T-helper 2 cell (primary cell): ENCODE measurements at regions not wholly inside any gene's neighbourhood (a gene's known extent, or its start where the extent isn't known, plus 50 kb on each side); places are given as distances from the start of the nearest gene placed in this dataset.

ENCODE experiments used
- DNase-seq, 5 experiments: peaks; one replicate each; pipeline versions ENCODE4 v3.0.0 to v3.0.0-alpha.2; 2012 to 2022

- DNase-seq: no peak
Observed at GRCh38 chr18:73961804-73962203, 185.8 kb downstream of the FBXO15 start.

GRCh38 chr18:73959352-73959751, 188.3 kb downstream of the FBXO15 start:
- no peak for DNase-seq

- no peak for DNase-seq
Observed at GRCh38 chr18:73954268-73954667, 193.4 kb downstream of the FBXO15 start.

- DNase-seq: no peak
Observed at GRCh38 chr18:73952296-73952946, 195.2 kb downstream of the FBXO15 start.

GRCh38 chr18:73950116-73950700, 197.4 kb downstream of the FBXO15 start:
- DNase-seq: no peak

GRCh38 chr18:73948497-73948896, 199.1 kb downstream of the FBXO15 start:
- DNase-seq: no peak

- no peak for DNase-seq
Observed at GRCh38 chr18:73948084-73948483, 199.6 kb downstream of the FBXO15 start.

GRCh38 chr18:73947180-73947921, 200.3 kb downstream of the FBXO15 start:
- DNase-seq: no peak

- no peak for DNase-seq
Observed at GRCh38 chr18:73945130-73945792, 202.4 kb downstream of the FBXO15 start.

GRCh38 chr18:73944715-73945114, 202.9 kb downstream of the FBXO15 start:
- no peak for DNase-seq

- no peak for DNase-seq
Observed at GRCh38 chr18:73943763-73944162, 203.9 kb downstream of the FBXO15 start.

GRCh38 chr18:73942956-73943355, 204.7 kb downstream of the FBXO15 start:
- DNase-seq: no peak

- no peak for DNase-seq
Observed at GRCh38 chr18:73942081-73942625, 205.5 kb downstream of the FBXO15 start.

- DNase-seq: no peak
Observed at GRCh38 chr18:73940721-73941120, 206.9 kb downstream of the FBXO15 start.

GRCh38 chr18:73939391-73939790, 208.2 kb downstream of the FBXO15 start:
- DNase-seq: no peak

GRCh38 chr18:73933685-73934084, 213.9 kb downstream of the FBXO15 start:
- no peak for DNase-seq

GRCh38 chr18:73932976-73933375, 214.7 kb downstream of the FBXO15 start:
- no peak for DNase-seq

GRCh38 chr18:73927496-73927895, 220.1 kb downstream of the FBXO15 start:
- DNase-seq: no peak

- no peak for DNase-seq
Observed at GRCh38 chr18:73924836-73925235, 222.8 kb downstream of the FBXO15 start.

- no peak for DNase-seq
Observed at GRCh38 chr18:73924307-73924706, 223.3 kb downstream of the FBXO15 start.

GRCh38 chr18:73923866-73924265, 223.8 kb downstream of the FBXO15 start:
- DNase-seq: no peak

- DNase-seq: no peak
Observed at GRCh38 chr18:73920033-73920432, 227.6 kb downstream of the FBXO15 start.

GRCh38 chr18:73918816-73919215, 228.8 kb downstream of the FBXO15 start:
- no peak for DNase-seq
